GM21825 (cell line): ENCODE measurements at regions not wholly inside any gene's neighbourhood (a gene's known extent, or its start where the extent isn't known, plus 50 kb on each side); places are given as distances from the start of the nearest gene placed in this dataset.
"Not testable (repeated sequence)": the region's sequence is repeated elsewhere in the genome, so short reads cannot be mapped to it uniquely, and the experiment has no call there.

ENCODE experiments used
- ATAC-seq: cut with Tn5 transposase; IDR thresholded peaks from one replicate; pipeline ENCODE4 v1.9.1; 2021; ENCODE audit warnings: mild to moderate bottlenecking, moderate library complexity; ENCODE audit not compliant: unreplicated experiment

- ATAC-seq, result no peak
Measured at GRCh38 chr14:66008631-66009030, 477.5 kb upstream of the CCDC196 start.

- ATAC-seq, result no peak
Measured at GRCh38 chr14:66009089-66009488, 477.1 kb upstream of the CCDC196 start.

- no peak for ATAC-seq
Measured at GRCh38 chr14:66010695-66011094, 475.5 kb upstream of the CCDC196 start.

- no peak for ATAC-seq
Measured at GRCh38 chr14:66011855-66012254, 474.3 kb upstream of the CCDC196 start.

- not testable (repeated sequence) for ATAC-seq
Measured at GRCh38 chr14:66013607-66014006, 472.6 kb upstream of the CCDC196 start.

- no peak for ATAC-seq
Measured at GRCh38 chr14:66015071-66015780, 470.9 kb upstream of the CCDC196 start.

- ATAC-seq, result no peak
Measured at GRCh38 chr14:66017927-66018326, 468.2 kb upstream of the CCDC196 start.

- ATAC-seq, result no peak
Measured at GRCh38 chr14:66022526-66022925, 463.6 kb upstream of the CCDC196 start.

GRCh38 chr14:66025779-66026178 lies 460.4 kb upstream of the CCDC196 start:
- ATAC-seq, result no peak

GRCh38 chr14:66031981-66032380 lies 454.2 kb upstream of the CCDC196 start:
- not testable (repeated sequence) for ATAC-seq

- no peak for ATAC-seq
Measured at GRCh38 chr14:66032800-66033199, 453.4 kb upstream of the CCDC196 start.

GRCh38 chr14:66036547-66036946 lies 449.6 kb upstream of the CCDC196 start:
- no peak for ATAC-seq

- no peak for ATAC-seq
Measured at GRCh38 chr14:66037361-66037760, 448.8 kb upstream of the CCDC196 start.

GRCh38 chr14:66038212-66038611 lies 448.0 kb upstream of the CCDC196 start:
- no peak for ATAC-seq

GRCh38 chr14:66038618-66039017 lies 447.6 kb upstream of the CCDC196 start:
- ATAC-seq, result no peak

GRCh38 chr14:66039495-66039894 lies 446.7 kb upstream of the CCDC196 start:
- no peak for ATAC-seq

GRCh38 chr14:66041582-66041981 lies 444.6 kb upstream of the CCDC196 start:
- ATAC-seq, result no peak

- no peak for ATAC-seq
Measured at GRCh38 chr14:66043921-66044320, 442.2 kb upstream of the CCDC196 start.

GRCh38 chr14:66045572-66046021 lies 440.6 kb upstream of the CCDC196 start:
- ATAC-seq, result no peak

GRCh38 chr14:66046035-66046434 lies 440.1 kb upstream of the CCDC196 start:
- no peak for ATAC-seq

GRCh38 chr14:66046591-66046990 lies 439.6 kb upstream of the CCDC196 start:
- ATAC-seq, result no peak

GRCh38 chr14:66056268-66056907 lies 429.8 kb upstream of the CCDC196 start:
- no peak for ATAC-seq
